IMR-90 (cell line): ENCODE measurements at regions not wholly inside any gene's neighbourhood (a gene's known extent, or its start where the extent isn't known, plus 50 kb on each side); places are given as distances from the start of the nearest gene placed in this dataset.

Experiments
- ATAC-seq: fragments of 200-7000 bp; cut with Tn5 transposase; 2 replicates; pipeline ENCODE4 v1.9.1; 2020; ENCODE audit warnings: low read depth, mild to moderate bottlenecking, moderate library complexity
- BruUV-seq: library from RNA; stranded (reverse); fragments of 400-500 nt; replicated peaks from 2 replicates; lab custom pipeline; 2021; lab: Mats Ljungman, UMichigan
- CTCF ChIA-PET: fragments of 300-600 bp; formaldehyde crosslinking; extraction: SDS; loops from one replicate; lab custom pipeline; 2021; ENCODE audit warnings: antibody characterized with exemption; lab: Yijun Ruan, JAX
- POLR2A ChIA-PET: fragments of 300-600 bp; sonication (Branson Sonifier 250); formaldehyde crosslinking; loops from one replicate; lab custom pipeline; 2022; ENCODE audit warnings: antibody characterized with exemption; ENCODE audit not compliant: unreplicated experiment; lab: Charles Lee
- DNase-seq: peaks from one replicate; pipeline ENCODE4 v3.0.0; 2013
- H2AFZ ChIP-seq: replicated peaks from 2 replicates; pipeline ENCODE3; 2013; ENCODE audit warnings: low read length, mild to moderate bottlenecking; ENCODE audit not compliant: poor library complexity
- H2AK5ac ChIP-seq: 2 replicates; pipeline ENCODE4 v1.6.1; 2013; ENCODE audit warnings: low read depth, low read length, inconsistent platforms
- H2AK9ac ChIP-seq: replicated peaks from 2 replicates; pipeline ENCODE3; 2013; ENCODE audit warnings: mild to moderate bottlenecking, low read depth, low read length, moderate library complexity; ENCODE audit not compliant: poor library complexity
- H2BK120ac ChIP-seq: 2 replicates; pipeline ENCODE4 v1.6.1; 2013; ENCODE audit warnings: low read depth, low read length, inconsistent platforms
- H2BK15ac ChIP-seq: 3 replicates; pipeline ENCODE4 v1.6.1; 2013; ENCODE audit warnings: low read depth, low read length, inconsistent platforms
- H2BK20ac ChIP-seq: 2 replicates; pipeline ENCODE4 v1.6.1; 2013; ENCODE audit warnings: low read depth, mild to moderate bottlenecking, inconsistent platforms, low read length, moderate library complexity
- H2BK5ac ChIP-seq: 2 replicates; pipeline ENCODE4 v1.6.1; 2013; ENCODE audit warnings: mild to moderate bottlenecking, low read depth, low read length, inconsistent platforms; ENCODE audit not compliant: poor library complexity, severe bottlenecking
- H3K14ac ChIP-seq: replicated peaks from 2 replicates; pipeline ENCODE4 v1.6.1; 2013; ENCODE audit warnings: low read depth, low read length, inconsistent platforms
- H3K18ac ChIP-seq: 2 replicates; pipeline ENCODE4 v1.6.1; 2013; ENCODE audit warnings: low read depth, low read length, control low read depth
- H3K23ac ChIP-seq: 2 replicates; pipeline ENCODE4 v1.6.1; 2013; ENCODE audit warnings: low read depth, low read length, inconsistent platforms
- H3K27ac ChIP-seq: 2 replicates; pipeline ENCODE4 v1.5.1; 2013; ENCODE audit warnings: mild to moderate bottlenecking, control low read depth, low read length; ENCODE audit not compliant: insufficient read depth
- H3K27me3 ChIP-seq: 2 replicates; pipeline ENCODE4 v1.6.1; 2013; ENCODE audit warnings: low read length; ENCODE audit not compliant: control insufficient read depth, insufficient read depth
- H3K36me3 ChIP-seq: 2 replicates; pipeline ENCODE4 v1.6.1; 2013; ENCODE audit warnings: low read length, mixed read lengths; ENCODE audit not compliant: control insufficient read depth, insufficient read depth
- H3K4ac ChIP-seq: 2 replicates; pipeline ENCODE4 v1.6.1; 2013; ENCODE audit warnings: low read depth, low read length, inconsistent platforms
- H3K4me1 ChIP-seq: 2 replicates; pipeline ENCODE4 v1.6.1; 2013; ENCODE audit warnings: low read length, mixed read lengths; ENCODE audit not compliant: control insufficient read depth, insufficient read depth
- H3K4me2 ChIP-seq: 2 replicates; pipeline ENCODE4 v1.6.1; 2013; ENCODE audit warnings: low read depth, mild to moderate bottlenecking, control low read depth, low read length, moderate library complexity
- H3K4me3 ChIP-seq: 2 replicates; pipeline ENCODE4 v1.5.1; 2013; ENCODE audit warnings: low read depth, mild to moderate bottlenecking, control low read depth, low read length, moderate library complexity; ENCODE audit not compliant: insufficient read depth
- H3K56ac ChIP-seq: 2 replicates; pipeline ENCODE4 v1.6.1; 2013; ENCODE audit warnings: low read length, inconsistent platforms; ENCODE audit not compliant: insufficient read depth; ENCODE audit errors: extremely low read depth
- H3K79me1 ChIP-seq, 2 experiments: 2 replicates each; pipeline ENCODE4 v1.6.1; 2013; ENCODE audit warnings: low read length in 2 of 2, inconsistent platforms in 1 of 2, low read depth in 1 of 2
- H3K9ac ChIP-seq: 2 replicates; pipeline ENCODE4 v1.6.1; 2013; ENCODE audit warnings: low read depth, low read length, control low read depth
- H3K9me1 ChIP-seq: 2 replicates; pipeline ENCODE4 v1.6.1; 2013; ENCODE audit warnings: low read length, inconsistent platforms; ENCODE audit not compliant: insufficient read depth
- H3K9me3 ChIP-seq: 2 replicates; pipeline ENCODE4 v1.6.1; 2013; ENCODE audit warnings: low read length; ENCODE audit not compliant: control insufficient read depth, insufficient read depth
- H4K20me1 ChIP-seq: 2 replicates; pipeline ENCODE4 v1.6.1; 2013; ENCODE audit warnings: low read length, inconsistent platforms; ENCODE audit not compliant: insufficient read depth
- H4K5ac ChIP-seq: 2 replicates; pipeline ENCODE4 v1.6.1; 2013; ENCODE audit warnings: mild to moderate bottlenecking, low read depth, low read length, control low read depth
- H4K8ac ChIP-seq, 2 experiments: 2 replicates each; pipeline ENCODE4 v1.6.1; 2013; ENCODE audit warnings: low read depth in 2 of 2, low read length in 2 of 2, control low read depth in 1 of 2, inconsistent platforms in 1 of 2
- H4K91ac ChIP-seq: 2 replicates; pipeline ENCODE4 v1.6.1; 2013; ENCODE audit warnings: low read depth, low read length, inconsistent platforms; ENCODE audit not compliant: insufficient read depth
- CEBPB ChIP-seq: IDR thresholded peaks from 2 replicates; pipeline ENCODE4 v1.6.1; 2012; ENCODE audit warnings: low read depth, low read length, improper control_type of control experiment
- CHD1 ChIP-seq: IDR thresholded peaks from 2 replicates; pipeline ENCODE4 v1.6.1; 2012; ENCODE audit warnings: low read depth, low read length, improper control_type of control experiment
- CTCF ChIP-seq: conservative IDR thresholded peaks from 2 replicates; pipeline ENCODE4 v1.5.1; 2012; ENCODE audit warnings: mild to moderate bottlenecking, low read depth, low read length, improper control_type of control experiment
- ELK1 ChIP-seq: fragments of 150-350 bp; IDR thresholded peaks from 2 replicates; pipeline ENCODE4 v1.6.1; 2016; ENCODE audit warnings: low read depth, mild to moderate bottlenecking, low read length, moderate library complexity, borderline replicate concordance
- FOS ChIP-seq: fragments of 150-350 bp; IDR thresholded peaks from 2 replicates; pipeline ENCODE4 v1.6.1; 2016; ENCODE audit warnings: low read depth, low read length
- MAZ ChIP-seq: IDR thresholded peaks from 2 replicates; pipeline ENCODE4 v1.6.1; 2012; ENCODE audit warnings: low read depth, mild to moderate bottlenecking, low read length, improper control_type of control experiment, moderate library complexity, borderline replicate concordance
- NFE2L2 ChIP-seq: fragments of 150-350 bp; IDR thresholded peaks from 2 replicates; pipeline ENCODE4 v1.6.1; 2016; ENCODE audit warnings: low read depth, mild to moderate bottlenecking, low read length
- POLR2A ChIP-seq: IDR thresholded peaks from 2 replicates; pipeline ENCODE4 v1.6.1; 2012; ENCODE audit warnings: mild to moderate bottlenecking, low read depth, low read length
- RAD21 ChIP-seq: IDR thresholded peaks from 2 replicates; pipeline ENCODE4 v1.6.1; 2012; ENCODE audit warnings: low read length, improper control_type of control experiment
- RCOR1 ChIP-seq: IDR thresholded peaks from 2 replicates; pipeline ENCODE4 v1.6.1; 2012; ENCODE audit warnings: mild to moderate bottlenecking, low read length, improper control_type of control experiment; ENCODE audit not compliant: insufficient replicate concordance
- RFX5 ChIP-seq: IDR thresholded peaks from 2 replicates; pipeline ENCODE4 v1.8.0; 2012; ENCODE audit warnings: low read depth, mild to moderate bottlenecking, low read length, moderate library complexity
- SMC3 ChIP-seq: fragments of 150-350 bp; IDR thresholded peaks from 2 replicates; pipeline ENCODE4 v1.6.1; 2016; ENCODE audit warnings: low read depth, mild to moderate bottlenecking, antibody characterized with exemption, low read length, moderate library complexity
- WGBS, 2 experiments: methylation state at CpG; one replicate each; pipeline versions ENCODE4 v1.1.5 to v1.1.7; 2013; ENCODE audit warnings: missing lambda C conversion rate in 2 of 2; ENCODE audit not compliant: insufficient read length in 1 of 2; ENCODE audit errors: extremely low coverage in 2 of 2; 5-methylcytosine and 5-hydroxymethylcytosine counted together
- dilution Hi-C: fragments of 300-500 bp; cut with HindIII; formaldehyde crosslinking; loops from one replicate; pipeline ENCODE4 v1.14.3; 2018; ENCODE audit warnings: low sequenced_read_pairs; ENCODE audit not compliant: unreplicated experiment
- in situ Hi-C: fragments of 300-500 bp; cut with MboI; formaldehyde crosslinking; loops from 3 replicates; pipeline ENCODE4 v1.14.3; 2019; ENCODE audit warnings: low sequenced_read_pairs, inconsistent platforms, mixed read lengths
- intact Hi-C: fragments of 100-400 bp; cut with micrococcal nuclease; formaldehyde crosslinking; loops from 2 replicates; pipeline ENCODE4 v1.10.0; 2022
- TF ChIP-seq, protein P1 (sequence below): fragments of 150-350 bp; IDR thresholded peaks from 2 replicates; pipeline ENCODE4 v1.6.1; 2017; ENCODE audit warnings: mild to moderate bottlenecking, antibody characterized with exemption, low read length, low read depth

- no peak overlapping the region for H2BK20ac ChIP-seq
- in situ Hi-C loops (no loop called here), dilution Hi-C loops (no loop called here), intact Hi-C loops (no loop called here)
- no peak overlapping the region for H3K18ac ChIP-seq
- H3K79me1 ChIP-seq, result no peaks in the 10 kb centered on the region
- no peak overlapping the region for H3K4me3 ChIP-seq
- H3K27me3 ChIP-seq, result no peaks in the 10 kb centered on the region
- H4K91ac ChIP-seq, result no peak overlapping the region
- no peaks in the 10 kb centered on the region for H3K9me1 ChIP-seq
- H3K36me3 ChIP-seq, result no peaks in the 10 kb centered on the region
- no peak overlapping the region for H3K4ac ChIP-seq
- DNase-seq, result no peak
- no peak overlapping the region for H3K4me2 ChIP-seq
- H2AFZ ChIP-seq, result no peak overlapping the region
- ATAC-seq, result no peak
- H2BK5ac ChIP-seq, result no peak overlapping the region
- no peaks in the 10 kb centered on the region for H3K4me1 ChIP-seq
- no peak overlapping the region for H2BK15ac ChIP-seq
- peaks cover 7% of the 10 kb centered on the region; the same call in 1 of the 2 replicates for H3K9me3 ChIP-seq
- no CpG with 5 or more reads among the region's 5 CpGs for WGBS, 2 experiments
- H4K8ac ChIP-seq, result no peak overlapping the region
- H4K5ac ChIP-seq, result no peak overlapping the region
- H4K20me1 ChIP-seq, result no peaks in the 10 kb centered on the region
- H3K14ac ChIP-seq, result no peak overlapping the region
- no peak overlapping the region for H3K9ac ChIP-seq
- H2AK5ac ChIP-seq, result no peak overlapping the region
- H3K23ac ChIP-seq, result no peak overlapping the region
- CTCF ChIA-PET, result no interaction called here
- H3K56ac ChIP-seq, result no peak overlapping the region
- H2AK9ac ChIP-seq, result no peak overlapping the region
- H3K27ac ChIP-seq, result no peak overlapping the region
- no TSS peak for BruUV-seq
- POLR2A ChIA-PET, result no interaction called here
- no peak for TF ChIP-seq RFX5
- TF ChIP-seq CHD1, result no peak
- no peak for TF ChIP-seq POLR2A
- no peak for TF ChIP-seq FOS
- no peak for TF ChIP-seq MAZ
- TF ChIP-seq, protein P1, sequence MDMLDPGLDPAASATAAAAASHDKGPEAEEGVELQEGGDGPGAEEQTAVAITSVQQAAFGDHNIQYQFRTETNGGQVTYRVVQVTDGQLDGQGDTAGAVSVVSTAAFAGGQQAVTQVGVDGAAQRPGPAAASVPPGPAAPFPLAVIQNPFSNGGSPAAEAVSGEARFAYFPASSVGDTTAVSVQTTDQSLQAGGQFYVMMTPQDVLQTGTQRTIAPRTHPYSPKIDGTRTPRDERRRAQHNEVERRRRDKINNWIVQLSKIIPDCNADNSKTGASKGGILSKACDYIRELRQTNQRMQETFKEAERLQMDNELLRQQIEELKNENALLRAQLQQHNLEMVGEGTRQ, result no peak
- TF ChIP-seq CEBPB, result no peak
- TF ChIP-seq ELK1, result no peak
- no peak for TF ChIP-seq NFE2L2
- TF ChIP-seq RCOR1, result no peak
- TF ChIP-seq RAD21, result no peak
- no peak for TF ChIP-seq SMC3
- no peak for TF ChIP-seq CTCF
- H2BK120ac ChIP-seq, result no peak overlapping the region
Measured at GRCh38 chr4:171588764-171589163, 224.4 kb upstream of the GALNTL6 start.
